ENCODE measurements at regions not wholly inside any gene's neighbourhood (a gene's known extent, or its start where the extent isn't known, plus 50 kb on each side); places are given as distances from the start of the nearest gene placed in this dataset.
"Not testable (repeated sequence)": the region's sequence is repeated elsewhere in the genome, so short reads cannot be mapped to it uniquely, and the experiment has no call there.

DNA sequence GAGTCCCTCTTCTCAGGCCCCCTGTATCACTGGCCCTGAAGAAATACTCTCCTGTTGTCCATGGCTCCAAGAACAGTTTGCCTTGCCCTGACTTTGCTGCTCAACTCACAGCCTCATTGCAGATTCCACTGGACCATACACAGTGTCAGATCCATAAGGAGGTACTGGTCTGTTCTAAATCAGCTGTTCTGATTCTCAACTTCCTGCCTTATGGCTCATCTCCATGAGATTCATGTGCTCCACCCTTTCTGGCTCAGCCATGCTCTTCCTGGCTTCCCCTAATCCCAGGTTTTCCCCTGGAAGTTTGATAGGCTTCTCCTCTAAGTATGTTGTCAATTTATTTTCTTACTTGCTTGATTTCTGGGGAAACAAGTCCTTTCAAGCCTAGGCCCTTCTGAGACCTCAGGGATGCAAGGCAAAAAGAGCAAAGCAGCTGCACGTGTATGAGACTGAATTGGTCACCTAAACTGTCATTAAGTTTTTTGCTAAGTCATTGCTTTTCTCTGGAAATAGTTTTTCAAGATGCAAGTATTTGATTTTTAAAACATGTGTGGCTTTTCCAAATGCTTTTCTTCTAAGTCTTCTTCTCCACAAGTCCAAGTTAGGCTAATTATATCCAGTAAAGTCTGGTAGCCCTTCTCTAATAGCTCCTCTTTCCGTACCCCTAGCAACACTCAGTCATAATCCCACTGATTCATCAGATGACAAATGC, 1288.5 kb downstream of the RPIA start:
- DNase-seq = not testable (repeated sequence)

DNA sequence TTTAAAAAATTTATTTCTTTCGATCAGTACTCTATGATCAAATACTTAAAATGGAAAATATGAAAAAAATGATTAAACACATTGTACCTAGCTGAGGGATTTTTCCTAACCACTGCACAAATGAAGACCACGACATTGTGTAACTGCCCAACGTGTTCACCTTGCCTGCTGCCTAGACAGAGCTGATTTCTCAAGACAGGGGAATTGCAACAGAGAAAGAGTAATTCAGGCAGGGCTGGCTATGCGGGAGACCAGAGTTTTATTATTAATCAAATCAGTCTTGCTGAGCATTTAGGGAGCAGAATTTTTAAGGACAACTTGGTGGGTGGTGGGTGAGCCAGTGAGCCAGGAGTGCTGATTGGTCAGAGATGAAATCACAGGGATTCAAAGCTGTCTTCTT, 1290.8 kb downstream of the RPIA start:
- not testable (repeated sequence) for DNase-seq

DNA sequence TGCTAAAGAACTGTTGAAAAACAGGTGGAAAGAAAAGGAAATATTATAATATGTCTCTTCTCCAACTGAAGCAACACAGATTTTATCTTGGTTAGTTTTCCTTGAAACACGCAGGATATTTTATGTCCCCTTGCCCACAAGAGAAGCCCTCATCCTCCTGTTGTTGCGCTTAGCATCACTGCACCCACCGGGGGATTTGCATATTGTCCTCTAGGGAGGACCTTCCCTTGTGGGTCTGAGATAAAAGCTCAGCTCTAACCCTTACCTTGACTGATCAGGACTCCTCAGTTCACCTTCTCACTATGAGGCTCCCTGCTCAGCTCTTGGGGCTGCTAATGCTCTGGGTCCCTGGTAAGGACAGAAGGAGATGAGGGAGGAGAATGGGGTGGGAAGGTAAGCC, 1294.2 kb downstream of the RPIA start:
- DNase-seq = not testable (repeated sequence)

DNA sequence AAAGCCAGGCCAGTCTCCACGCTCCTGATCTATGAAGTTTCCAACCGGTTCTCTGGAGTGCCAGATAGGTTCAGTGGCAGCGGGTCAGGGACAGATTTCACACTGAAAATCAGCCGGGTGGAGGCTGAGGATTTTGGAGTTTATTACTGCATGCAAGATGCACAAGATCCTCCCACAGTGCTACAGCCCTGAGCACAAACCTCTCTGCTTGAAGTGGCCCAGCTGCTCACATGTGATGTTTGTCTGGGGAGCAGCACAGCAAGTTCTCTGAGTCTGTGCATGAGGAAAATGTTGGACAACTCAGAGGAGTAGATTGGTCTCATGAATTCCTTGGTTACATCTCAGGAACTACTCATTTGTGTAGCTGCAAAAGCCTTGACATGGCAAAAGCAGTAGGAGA, 1295.1 kb downstream of the RPIA start:
- DNase-seq = not testable (repeated sequence)

DNA sequence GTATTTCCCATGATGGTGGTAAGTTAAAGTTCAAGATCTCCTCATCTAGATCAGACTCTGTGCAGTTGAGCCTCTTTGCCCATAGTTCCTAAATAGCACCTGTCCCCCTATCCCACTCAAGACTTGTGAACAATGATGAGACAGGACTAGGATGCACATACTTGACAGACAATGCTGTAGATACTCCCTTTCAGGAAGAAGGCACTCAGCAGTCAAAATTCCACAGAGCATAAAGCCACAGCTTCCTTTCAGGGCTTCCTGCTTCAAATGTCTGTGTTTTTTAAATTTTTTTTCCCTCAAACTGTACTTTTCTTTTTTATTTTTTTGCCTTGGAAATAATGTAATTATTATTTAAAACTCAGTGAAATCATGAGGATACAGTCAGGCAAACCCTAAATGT, 1305.3 kb downstream of the RPIA start:
- DNase-seq = not testable (repeated sequence)

DNA sequence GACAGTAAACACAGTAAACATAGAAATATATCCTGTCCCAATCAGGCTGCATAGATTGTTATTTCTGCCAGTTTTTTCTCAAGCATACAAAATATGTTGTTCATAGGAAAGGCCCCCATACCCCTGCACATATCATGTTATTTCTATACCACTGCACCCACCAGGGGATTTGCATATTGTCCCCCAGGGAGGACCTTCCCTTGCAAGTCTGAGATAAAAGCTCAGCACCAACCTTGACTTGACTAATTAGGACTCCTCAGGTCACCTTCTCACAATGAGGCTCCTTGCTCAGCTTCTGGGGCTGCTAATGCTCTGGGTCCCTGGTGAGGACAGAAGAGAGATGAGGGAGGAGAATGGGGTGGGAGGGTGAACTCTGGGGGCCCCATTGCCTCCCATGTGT, 1313.1 kb downstream of the RPIA start:
- not testable (repeated sequence) for DNase-seq

DNA sequence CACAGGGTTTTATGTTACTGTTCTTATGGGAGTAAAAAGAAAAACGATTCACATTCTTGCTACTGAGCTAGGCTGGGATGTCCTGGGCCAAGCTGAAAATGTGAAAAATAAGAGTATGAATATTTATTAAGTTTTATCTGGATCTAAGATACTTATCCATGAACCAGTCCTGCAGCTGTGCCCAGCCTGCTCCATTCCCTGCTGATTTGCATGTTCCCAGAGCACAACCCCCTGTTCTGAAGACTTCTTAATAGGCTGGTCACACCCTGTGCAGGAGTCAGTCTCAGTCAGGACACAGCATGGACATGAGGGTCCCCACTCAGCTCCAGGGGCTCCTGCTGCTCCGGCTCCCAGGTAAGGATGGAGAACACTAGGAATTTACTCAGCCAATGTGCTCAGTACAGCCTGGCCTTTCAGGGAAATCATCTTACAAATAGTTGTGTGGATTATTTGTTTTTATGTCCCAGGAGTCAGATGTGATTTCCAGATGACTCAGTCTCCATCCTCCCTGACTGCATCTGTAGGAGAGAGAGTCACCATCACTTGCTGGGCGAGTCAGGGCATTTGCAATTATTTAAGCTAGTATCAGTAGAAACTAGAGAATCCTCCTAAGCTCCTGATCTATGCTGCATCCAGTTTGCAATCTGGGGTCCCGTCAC, 1319.1 kb downstream of the RPIA start:
- DNase-seq = not testable (repeated sequence)

DNA sequence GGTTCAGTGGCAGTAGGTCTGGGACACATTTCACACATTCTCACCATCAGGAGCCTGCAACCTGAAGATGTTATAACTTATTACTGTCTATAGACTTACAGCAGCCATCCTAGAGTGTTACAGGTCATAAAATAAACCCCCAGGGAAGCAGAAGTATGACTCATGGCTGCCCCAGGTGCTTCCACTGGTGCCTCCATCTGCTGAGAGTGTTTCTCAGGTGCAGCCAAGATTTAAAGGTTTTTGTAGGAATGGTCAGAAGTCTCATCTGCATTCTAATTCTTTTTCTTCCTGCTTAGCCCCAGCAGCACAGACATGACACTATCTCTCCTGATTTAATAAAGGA, 1319.6 kb downstream of the RPIA start:
- DNase-seq = not testable (repeated sequence)

DNA sequence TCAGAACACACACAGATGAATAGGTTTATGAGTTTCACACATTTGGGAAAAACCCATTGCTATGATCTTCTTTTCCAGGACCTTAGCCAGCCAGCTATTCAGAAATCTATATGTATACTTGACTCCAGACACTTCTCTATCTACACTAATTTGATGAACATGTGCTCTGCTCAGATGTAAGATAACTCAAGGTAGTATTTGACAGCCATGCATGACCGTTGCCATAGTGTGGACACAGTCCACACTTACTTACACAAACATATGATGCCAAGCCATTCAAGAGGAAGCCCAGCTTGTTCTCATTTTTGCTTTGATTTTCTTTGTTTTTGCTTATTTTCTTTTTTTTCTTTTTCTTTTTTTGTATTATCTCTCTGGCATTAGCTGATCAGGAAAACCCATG, 1328.4 kb downstream of the RPIA start:
- not testable (repeated sequence) for DNase-seq

DNA sequence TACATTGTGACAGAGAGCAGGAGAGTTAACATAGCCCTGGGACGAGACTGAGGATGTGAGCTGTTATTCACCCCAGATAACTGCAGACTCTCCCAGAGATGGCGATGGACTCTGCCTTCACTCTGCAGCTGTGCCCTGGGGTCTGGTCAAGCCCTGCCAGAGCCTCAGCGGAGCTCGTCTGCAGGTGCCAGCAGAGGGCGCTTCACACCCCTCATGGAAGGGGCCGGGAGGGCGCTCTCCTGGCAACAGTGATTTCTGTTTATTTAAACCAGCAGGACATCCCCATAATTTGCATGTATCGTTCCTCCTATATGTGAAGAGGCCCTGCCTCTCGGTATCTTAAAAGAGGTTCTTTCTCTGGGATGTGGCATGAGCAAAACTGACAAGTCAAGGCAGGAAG, 1329.8 kb downstream of the RPIA start:
- DNase-seq = not testable (repeated sequence)

DNA sequence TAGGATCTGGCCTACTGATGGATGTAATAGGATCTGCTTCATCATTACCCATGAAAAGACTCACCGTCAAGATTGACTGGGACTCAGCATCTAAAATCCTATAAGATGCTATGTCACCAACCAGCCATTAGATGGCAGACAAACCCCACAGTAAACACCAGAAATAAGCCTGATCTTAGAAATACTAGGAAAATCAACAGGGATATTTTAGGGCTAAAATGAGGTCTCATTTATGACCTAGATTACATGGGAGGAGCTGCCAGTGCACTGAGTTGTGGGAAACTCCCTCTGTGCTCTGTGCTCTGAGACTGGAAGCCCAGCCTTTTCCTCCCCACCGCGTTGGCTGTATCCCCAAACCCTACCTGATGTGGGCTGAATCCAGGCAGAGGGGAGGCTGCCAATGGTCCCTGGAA, 1335.8 kb downstream of the RPIA start:
- not testable (repeated sequence) for DNase-seq

DNA sequence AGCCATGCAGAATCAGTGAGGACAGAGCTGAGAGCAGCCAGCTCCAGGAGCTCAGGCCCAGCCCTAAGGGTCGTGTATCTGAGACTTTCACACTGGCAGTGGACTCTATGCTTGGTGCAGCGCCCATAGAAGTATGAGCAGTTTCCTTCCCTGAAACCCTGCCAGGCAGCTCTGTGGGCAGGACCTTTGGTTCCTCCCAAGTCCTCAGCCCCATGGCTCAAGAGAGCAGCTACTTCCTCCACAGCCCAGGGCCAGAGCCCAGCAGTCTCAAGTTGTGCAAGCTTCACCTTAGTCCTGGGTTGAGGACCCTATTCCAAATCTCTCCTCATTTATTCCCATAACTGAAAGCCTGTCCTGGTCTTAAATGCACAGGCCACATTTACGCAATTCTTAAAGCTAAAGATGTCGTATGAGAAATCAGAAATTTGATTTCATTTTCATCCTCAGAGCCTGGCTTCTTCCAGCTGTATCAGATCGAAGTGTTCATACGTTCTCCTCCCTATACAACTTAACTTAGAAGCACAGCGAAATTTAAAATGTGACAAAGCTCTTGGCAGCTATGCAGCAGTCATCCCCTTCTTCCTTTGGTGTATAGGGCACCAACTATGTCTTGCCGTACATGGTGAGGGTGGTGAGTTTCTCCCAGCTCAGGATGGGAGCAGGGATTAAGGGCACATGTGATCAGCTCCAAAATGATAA, 1337.1 kb downstream of the RPIA start:
- not testable (repeated sequence) for DNase-seq

DNA sequence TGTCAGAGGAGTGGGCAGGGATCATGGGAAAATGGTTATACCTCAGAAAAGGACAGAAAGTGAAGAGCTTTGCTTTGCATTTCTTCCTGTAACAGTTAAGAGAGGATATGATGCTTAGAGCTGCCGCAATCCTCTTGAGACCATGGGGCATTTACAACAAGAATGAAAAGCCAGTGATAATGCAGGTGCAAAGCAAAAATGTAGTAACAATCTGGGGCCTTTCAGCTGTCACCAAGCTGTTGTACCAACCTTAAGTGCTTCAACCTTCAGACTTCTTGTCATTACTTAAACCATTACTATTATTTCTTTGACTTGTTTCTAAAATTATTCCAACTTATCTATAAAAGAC, 1337.6 kb downstream of the RPIA start:
- DNase-seq = not testable (repeated sequence)

DNA sequence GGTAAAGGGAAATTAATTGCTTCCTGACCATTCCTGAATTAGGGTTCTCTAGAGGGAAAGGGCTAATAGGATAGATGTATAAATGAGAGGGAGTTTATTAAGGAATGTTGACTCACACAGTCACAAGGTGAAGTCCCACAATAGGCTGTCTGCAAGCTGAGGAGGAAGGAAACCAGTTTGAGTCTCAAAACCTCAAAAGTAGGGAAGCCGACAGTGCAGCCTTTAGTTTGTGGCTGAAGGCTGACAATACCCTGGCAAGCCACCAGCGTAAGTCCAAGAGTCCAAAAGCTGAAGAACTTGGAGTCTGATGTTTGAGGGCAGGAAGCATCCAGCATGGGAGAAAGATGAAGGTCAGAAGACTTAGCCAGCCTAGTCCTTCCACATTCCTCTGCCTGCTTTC, 1340.8 kb downstream of the RPIA start:
- not testable (repeated sequence) for DNase-seq

DNA sequence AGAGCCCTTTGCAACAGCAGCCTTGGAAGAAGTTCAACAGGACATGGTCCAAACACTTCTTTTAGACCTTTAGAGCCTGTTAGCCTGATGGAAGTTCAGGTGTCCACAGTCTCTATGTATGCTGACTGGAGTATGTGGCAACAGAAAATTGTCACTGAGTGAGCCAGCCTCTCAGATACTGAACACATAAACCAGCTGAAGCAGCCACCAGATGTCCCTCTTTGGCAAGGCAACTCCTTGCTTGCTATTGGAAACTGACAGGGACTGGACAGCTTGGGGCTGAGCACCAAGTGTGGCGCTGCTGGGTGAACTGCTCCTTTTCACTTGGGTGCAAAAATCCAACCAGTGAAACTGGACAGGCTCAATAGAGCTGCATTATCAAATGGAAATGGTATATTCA, 1344.9 kb downstream of the RPIA start:
- DNase-seq = not testable (repeated sequence)

DNA sequence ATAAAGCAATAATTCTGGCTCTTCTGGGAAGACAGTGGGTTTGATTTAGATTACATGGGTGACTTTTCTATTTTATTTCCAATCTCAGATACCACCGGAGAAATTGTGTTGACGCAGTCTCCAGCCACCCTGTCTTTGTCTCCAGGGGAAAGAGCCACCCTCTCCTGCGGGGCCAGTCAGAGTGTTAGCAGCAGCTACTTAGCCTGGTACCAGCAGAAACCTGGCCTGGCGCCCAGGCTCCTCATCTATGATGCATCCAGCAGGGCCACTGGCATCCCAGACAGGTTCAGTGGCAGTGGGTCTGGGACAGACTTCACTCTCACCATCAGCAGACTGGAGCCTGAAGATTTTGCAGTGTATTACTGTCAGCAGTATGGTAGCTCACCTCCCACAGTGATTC, 1347.6 kb downstream of the RPIA start:
- not testable (repeated sequence) for DNase-seq

DNA sequence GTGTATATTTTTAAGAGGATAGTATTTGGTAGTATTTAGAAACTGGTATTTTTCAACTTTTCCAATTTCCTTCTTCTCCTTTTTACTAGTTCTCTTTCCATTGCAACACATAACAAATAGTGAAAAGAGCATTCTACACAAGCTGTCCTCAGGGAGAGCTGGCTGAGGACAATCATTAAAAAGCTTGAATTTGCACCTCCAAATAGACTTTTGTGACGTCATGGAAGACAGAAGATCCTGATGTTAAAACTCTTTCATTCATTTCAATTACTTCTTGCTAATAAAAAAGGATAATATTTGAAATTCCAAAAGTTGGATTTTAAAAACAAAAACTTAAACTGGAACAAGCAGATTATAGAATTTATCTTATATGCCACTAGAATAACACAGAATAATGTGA, 1356.3 kb downstream of the RPIA start:
- not testable (repeated sequence) for DNase-seq

DNA sequence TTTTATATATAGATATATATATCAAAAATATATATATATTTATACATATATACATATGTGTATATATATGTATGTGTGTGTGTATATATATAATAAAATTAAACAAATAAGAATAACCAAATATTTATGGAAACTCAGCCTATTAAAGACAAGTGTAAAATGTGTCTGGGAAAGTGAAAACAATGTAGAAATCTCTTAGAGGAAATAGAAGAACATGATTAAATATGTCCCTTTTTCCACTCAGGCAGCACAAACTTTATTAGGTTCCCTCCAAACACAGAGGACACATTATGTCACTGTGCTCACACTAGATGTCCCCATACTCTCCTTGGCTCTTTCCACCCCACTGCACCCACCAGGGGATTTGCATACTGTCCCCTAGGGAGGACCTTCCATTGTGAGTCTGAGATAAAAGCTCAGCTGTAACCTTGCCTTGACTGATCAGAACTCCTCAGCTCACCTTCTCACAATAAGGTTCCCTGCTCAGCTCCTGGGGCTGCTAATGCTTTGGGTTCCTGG, 1360.7 kb downstream of the RPIA start:
- not testable (repeated sequence) for DNase-seq

DNA sequence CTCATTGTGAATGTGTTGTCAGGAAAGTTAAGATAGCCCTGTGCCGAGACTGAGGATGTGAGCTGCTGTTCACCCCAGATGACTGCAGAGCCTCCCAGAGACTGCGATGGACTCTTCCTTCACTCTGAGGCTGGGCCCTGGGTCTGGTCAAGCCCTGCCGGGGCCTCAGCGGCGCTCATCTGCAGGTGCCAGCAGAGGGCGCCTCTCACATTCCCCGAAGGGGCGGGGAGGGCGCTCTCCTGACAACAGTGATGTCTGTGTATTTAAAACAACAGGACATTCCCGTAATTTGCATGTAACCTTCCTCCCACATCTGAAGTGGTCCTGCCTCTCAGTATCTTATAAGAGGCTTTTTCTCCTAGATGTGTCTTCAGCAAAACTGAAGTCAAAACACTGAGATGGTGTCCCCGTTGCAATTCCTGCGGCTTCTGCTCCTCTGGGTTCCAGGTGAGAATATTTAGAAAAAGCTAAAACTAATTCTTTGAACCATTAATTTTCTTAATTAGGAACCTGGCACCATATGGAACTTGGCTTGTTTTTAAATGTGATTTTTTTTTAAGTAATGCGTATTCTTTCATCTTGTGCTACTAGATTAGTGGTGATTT, 1377.9 kb downstream of the RPIA start:
- DNase-seq = no peak

DNA sequence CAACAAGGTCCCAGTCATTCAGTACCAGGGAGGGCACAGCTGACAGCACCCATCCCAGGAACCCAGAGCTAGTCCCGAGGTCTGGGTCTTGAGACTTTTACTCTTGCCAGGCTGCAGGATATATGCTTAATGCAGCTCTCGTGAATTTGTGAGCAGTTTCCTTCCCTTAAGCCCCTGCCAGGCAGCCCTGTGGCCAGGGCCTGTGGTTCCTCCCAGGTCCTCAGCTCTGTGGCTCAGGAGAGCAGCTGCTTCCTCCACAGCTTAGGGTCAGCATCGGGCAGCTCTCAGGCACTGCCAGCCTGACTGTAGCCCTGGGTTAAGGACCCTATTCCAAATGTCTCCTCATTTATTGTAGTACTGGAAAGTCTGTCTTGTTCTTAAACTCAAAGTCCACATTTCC, 1384.8 kb downstream of the RPIA start:
- no peak for DNase-seq

DNA sequence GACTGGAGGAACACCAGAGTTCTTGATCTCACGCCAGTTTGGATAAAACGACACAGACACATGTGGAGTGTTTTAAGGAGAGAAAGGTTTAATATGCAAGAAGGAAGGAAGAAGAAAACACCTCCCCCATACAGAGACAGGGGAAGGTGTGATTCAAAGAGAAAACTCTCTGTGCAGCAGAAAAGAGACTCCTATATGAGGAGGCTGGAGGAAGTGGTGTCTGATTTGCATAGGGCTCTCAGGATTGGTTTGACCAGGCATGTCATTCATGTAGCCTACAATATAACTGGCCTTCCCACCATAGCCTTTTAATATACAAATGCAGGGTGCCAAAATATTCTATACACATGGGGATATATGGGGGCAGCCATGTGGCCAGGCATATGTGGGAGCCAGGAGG, 1386.5 kb downstream of the RPIA start:
- no peak for DNase-seq

DNA sequence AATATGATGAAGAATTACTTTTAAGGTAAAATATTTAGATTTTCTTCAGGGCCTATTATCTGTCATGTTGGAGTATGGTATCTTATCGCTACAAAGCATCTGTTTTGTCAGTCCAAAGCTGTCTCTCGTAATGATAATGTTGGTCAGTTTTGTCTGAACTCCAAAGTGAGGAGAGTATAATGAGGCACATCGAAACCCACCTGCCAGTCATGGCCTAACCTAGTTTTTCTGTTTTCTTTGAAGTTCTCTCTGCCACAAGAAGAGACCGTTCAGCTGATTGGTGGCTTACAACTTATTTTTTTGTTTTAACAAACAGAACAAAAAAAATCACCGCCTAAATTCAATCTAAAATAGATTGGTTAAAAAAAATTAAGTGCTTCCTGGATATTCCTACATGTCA, 1387.9 kb downstream of the RPIA start:
- DNase-seq = no peak

DNA sequence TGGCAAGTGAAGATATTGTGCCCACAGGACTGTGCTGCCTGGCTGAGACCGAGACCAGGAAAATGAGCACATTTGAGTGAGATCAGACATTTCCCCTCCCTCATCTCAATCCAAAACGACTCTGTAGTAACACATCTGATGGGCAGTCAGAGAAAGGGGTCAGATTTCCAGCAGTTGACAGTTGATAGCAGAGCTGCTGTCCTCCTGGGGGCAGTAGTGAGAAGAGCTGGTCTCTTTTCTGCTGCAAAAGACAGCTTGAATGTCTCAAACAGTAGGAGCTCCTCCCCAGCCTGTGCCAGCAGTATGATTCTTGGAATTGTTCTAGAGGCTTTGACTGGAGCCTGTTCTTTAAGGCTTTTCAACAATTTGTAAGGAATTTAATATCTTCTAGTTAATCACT, 1396.3 kb downstream of the RPIA start:
- DNase-seq = not testable (repeated sequence)
